Left ventricle myocardium superior (tissue), 1 donor: ENCODE measurements at regions not wholly inside any gene's neighbourhood (a gene's known extent, or its start where the extent isn't known, plus 50 kb on each side); places are given as distances from the start of the nearest gene placed in this dataset.

Experiments used
- ATAC-seq: fragments of 200-7000 bp; cut with Tn5 transposase; one replicate; pipeline ENCODE4 v1.9.1; 2020; ENCODE audit warnings: mild to moderate bottlenecking, moderate library complexity
- DNase-seq: peaks from one replicate; pipeline ENCODE4 v3.0.0-alpha.2; 2020
- intact Hi-C: fragments of 100-400 bp; cut with micrococcal nuclease; formaldehyde crosslinking; loops from one replicate; pipeline ENCODE4 v1.11.0; 2022
- donor health status: DM: no; HTN: yes; CAD: no; lungs with severe emphysema.

GRCh38 chr7:19268737-19269136, 123.5 kb upstream of the FERD3L start:
- ATAC-seq, result no peak
- intact Hi-C loops, result no loop called here

GRCh38 chr7:19262826-19263225, 117.6 kb upstream of the FERD3L start:
- intact Hi-C loops, result no loop called here
- ATAC-seq, result no peak
- DNase-seq, result no peak

More at GRCh38 chr7:19268737-19269136, 123.5 kb upstream of the FERD3L start:
- DNase-seq, result no peak

GRCh38 chr7:19249281-19249680, 104.1 kb upstream of the FERD3L start:
- intact Hi-C loops, result no loop called here
- ATAC-seq (no peak), DNase-seq (no peak)

GRCh38 chr7:19248681-19249080, 103.5 kb upstream of the FERD3L start:
- no peak for DNase-seq
- no peak for ATAC-seq
- intact Hi-C loops, result no loop called here

- no peak for DNase-seq
- intact Hi-C loops, result no loop called here
- no peak for ATAC-seq
These were observed 102.9 kb upstream of the FERD3L start for GRCh38 chr7:19248115-19248514.

GRCh38 chr7:19247017-19247416, 101.8 kb upstream of the FERD3L start:
- ATAC-seq (no peak), DNase-seq (no peak)
- intact Hi-C loops, result no loop called here

GRCh38 chr7:19242246-19242645, 97.0 kb upstream of the FERD3L start:
- DNase-seq (no peak), ATAC-seq (no peak)
- intact Hi-C loops, result no loop called here

- ATAC-seq (no peak), DNase-seq (no peak)
- intact Hi-C loops, result no loop called here
These were observed 94.7 kb upstream of the FERD3L start for GRCh38 chr7:19239951-19240350.

GRCh38 chr7:19235680-19236079, 90.5 kb upstream of the FERD3L start:
- intact Hi-C loops, result no loop called here
- DNase-seq (no peak), ATAC-seq (no peak)

- DNase-seq (no peak), ATAC-seq (no peak)
- intact Hi-C loops, result no loop called here
These were observed 79.7 kb upstream of the FERD3L start for GRCh38 chr7:19224951-19225350.

GRCh38 chr7:19215412-19215811, 70.2 kb upstream of the FERD3L start:
- DNase-seq, result no peak
- no peak for ATAC-seq
- intact Hi-C loops, result no loop called here

GRCh38 chr7:19213746-19214145, 68.5 kb upstream of the FERD3L start:
- intact Hi-C loops, result no loop called here
- DNase-seq, result no peak
- no peak for ATAC-seq

- no peak for ATAC-seq
- no peak for DNase-seq
- intact Hi-C loops, result no loop called here
These were observed 65.7 kb upstream of the FERD3L start for GRCh38 chr7:19210893-19211413.

- intact Hi-C loops, result no loop called here
- ATAC-seq, result no peak
- DNase-seq, result no peak
These were observed 64.0 kb upstream of the FERD3L start for GRCh38 chr7:19209166-19209696.

GRCh38 chr7:19206721-19207120, 61.5 kb upstream of the FERD3L start:
- ATAC-seq (no peak), DNase-seq (no peak)
- intact Hi-C loops, result no loop called here

GRCh38 chr7:19203686-19204085, 58.5 kb upstream of the FERD3L start:
- ATAC-seq, result no peak
- intact Hi-C loops, result no loop called here
- no peak for DNase-seq

GRCh38 chr7:19202599-19202998, 57.4 kb upstream of the FERD3L start:
- DNase-seq, result no peak
- ATAC-seq, result no peak
- intact Hi-C loops, result no loop called here
